AG09319 (cell line): ENCODE measurements at regions not wholly inside any gene's neighbourhood (a gene's known extent, or its start where the extent isn't known, plus 50 kb on each side); places are given as distances from the start of the nearest gene placed in this dataset.

Experiments
- DNase-seq: peaks from one replicate; pipeline ENCODE4 v3.0.0-alpha.2; 2010; ENCODE audit warnings: low read depth; ENCODE audit errors: extremely low read depth
- TF ChIP-seq, protein P1 (sequence below): IDR thresholded peaks from 2 replicates; pipeline ENCODE4 v1.5.1; 2011; ENCODE audit warnings: low read depth, mild to moderate bottlenecking, inconsistent platforms, low read length, moderate library complexity

DNA sequence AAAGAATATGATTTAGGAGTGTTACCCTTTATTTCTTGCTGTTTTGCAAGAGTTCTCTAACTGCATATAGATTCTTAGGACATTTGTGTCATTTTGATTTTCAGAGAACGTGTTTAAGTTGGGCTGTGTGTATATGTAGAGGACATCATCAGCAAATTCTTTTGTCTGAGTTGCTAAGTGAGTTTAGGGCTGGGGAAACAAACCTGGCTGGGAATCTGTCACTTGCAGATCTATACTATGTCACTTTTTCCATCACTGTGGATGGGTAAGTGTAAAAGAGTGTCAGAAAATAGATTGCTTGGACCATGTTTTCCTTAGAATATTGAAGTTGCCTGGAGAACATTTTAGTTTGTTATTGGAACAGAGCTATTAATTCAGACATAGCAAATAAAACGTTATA is 349.1 kb upstream of the NEGR1 start:
- no peak for DNase-seq

GRCh38 chr1:72623299-72623708 is 341.0 kb upstream of the NEGR1 start:
- DNase-seq: peak; percentile 10

More for the DNA sequence above, 349.1 kb upstream of the NEGR1 start:
- TF ChIP-seq, protein P1, sequence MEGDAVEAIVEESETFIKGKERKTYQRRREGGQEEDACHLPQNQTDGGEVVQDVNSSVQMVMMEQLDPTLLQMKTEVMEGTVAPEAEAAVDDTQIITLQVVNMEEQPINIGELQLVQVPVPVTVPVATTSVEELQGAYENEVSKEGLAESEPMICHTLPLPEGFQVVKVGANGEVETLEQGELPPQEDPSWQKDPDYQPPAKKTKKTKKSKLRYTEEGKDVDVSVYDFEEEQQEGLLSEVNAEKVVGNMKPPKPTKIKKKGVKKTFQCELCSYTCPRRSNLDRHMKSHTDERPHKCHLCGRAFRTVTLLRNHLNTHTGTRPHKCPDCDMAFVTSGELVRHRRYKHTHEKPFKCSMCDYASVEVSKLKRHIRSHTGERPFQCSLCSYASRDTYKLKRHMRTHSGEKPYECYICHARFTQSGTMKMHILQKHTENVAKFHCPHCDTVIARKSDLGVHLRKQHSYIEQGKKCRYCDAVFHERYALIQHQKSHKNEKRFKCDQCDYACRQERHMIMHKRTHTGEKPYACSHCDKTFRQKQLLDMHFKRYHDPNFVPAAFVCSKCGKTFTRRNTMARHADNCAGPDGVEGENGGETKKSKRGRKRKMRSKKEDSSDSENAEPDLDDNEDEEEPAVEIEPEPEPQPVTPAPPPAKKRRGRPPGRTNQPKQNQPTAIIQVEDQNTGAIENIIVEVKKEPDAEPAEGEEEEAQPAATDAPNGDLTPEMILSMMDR: no peak

DNA sequence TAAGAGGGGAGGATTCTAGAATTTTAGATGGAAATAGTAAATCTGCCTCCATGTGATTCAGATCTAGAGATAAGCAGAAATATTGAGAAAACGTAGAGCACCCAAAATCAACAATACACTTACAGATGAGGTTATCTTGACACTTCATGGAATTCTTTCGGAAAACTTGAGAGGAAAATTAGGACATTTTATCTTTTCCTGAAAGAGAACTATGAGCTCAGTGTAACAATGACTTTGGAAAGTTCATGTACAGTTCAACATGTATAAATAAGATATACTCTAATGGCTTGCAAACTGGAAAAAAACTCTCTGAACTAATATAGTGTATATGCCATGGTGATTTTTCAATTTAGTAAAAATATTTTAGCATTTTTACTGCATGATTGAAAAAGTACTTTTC is 338.1 kb upstream of the NEGR1 start:
- TF ChIP-seq, protein P1: no peak
- no peak for DNase-seq

More at GRCh38 chr1:72623299-72623708, 341.0 kb upstream of the NEGR1 start:
- TF ChIP-seq, protein P1: peak; percentile 74

DNA sequence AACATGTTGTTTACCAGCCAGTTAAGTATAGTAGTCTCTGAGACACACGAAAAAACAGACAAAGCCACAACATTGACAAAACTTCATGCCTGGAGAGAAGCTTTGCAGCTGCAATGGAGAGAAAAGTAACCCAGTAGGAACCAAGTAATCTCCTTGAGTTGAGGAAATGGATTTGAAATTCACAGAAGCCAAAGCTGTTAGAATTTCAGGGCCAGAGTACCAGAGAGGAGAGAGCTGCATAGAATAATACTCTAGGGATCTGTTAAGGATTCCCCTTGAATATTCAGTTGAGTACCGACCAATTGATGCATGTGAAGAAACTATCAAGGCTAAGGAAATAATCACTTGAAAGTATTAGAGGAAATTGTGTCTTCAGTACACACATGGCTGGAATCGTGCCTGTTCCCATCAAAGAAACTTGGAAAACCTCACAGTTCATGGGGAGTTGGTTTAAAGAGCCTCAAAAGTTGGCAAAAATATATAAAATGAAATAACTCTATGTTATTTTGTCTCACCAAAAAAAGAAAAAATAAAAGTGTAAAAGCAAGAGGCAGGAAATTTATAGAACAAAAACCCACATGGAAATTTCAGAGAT is 324.0 kb upstream of the NEGR1 start:
- DNase-seq: no peak
- TF ChIP-seq, protein P1: no peak

- TF ChIP-seq, protein P1: no peak
- no peak for DNase-seq
These were observed 318.8 kb upstream of the NEGR1 start for GRCh38 chr1:72601035-72601674.

- TF ChIP-seq, protein P1: no peak
- no peak for DNase-seq
These were observed 303.8 kb upstream of the NEGR1 start for GRCh38 chr1:72586023-72586685.

- TF ChIP-seq, protein P1: no peak
These were observed 297.3 kb upstream of the NEGR1 start for GRCh38 chr1:72579629-72580028.

More at GRCh38 chr1:72579629-72580028, 297.3 kb upstream of the NEGR1 start:
- DNase-seq: no peak
